ENCODE measurements at regions not wholly inside any gene's neighbourhood (a gene's known extent, or its start where the extent isn't known, plus 50 kb on each side); places are given as distances from the start of the nearest gene placed in this dataset.
"Not testable (repeated sequence)": the region's sequence is repeated elsewhere in the genome, so short reads cannot be mapped to it uniquely, and the experiment has no call there.

DNA sequence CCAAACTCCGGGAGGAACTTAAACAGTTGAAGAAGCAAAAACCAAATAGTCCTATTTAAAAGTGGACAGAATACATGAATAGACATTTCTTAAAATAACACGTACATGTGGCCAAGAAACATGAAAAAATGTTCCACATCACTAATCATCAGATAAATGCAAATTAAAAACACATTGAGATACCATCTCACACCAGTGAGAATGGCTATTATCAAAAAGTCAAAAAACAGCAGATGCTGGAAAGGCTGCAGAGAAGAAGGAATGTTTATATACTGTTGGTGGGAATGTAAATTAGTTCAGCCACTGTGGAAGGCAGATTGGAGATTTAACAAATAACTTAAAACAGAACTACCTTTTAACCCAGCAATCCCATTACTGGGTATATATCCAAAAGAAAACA lies 283.0 kb upstream of the IZUMO3 start:
- DNase-seq: no peak

DNA sequence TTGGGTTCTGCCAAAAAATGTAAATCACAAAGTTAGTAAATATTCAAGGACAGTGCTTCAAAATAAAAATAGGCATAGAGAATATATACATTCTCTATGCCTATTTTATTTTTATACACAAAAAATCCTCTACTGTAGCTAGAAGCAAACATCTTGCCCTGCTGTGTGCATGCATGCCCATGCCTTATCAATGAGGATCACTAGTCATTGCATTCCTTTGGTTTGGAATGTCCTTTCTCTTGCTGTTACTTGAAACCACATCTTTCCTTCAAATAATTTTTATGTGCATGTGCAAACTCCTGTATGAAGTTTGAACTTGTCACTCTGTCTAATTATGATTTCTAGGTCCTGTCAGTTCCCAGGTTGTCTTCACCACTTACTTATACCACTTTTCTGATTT lies 278.9 kb upstream of the IZUMO3 start:
- no peak for DNase-seq

DNA sequence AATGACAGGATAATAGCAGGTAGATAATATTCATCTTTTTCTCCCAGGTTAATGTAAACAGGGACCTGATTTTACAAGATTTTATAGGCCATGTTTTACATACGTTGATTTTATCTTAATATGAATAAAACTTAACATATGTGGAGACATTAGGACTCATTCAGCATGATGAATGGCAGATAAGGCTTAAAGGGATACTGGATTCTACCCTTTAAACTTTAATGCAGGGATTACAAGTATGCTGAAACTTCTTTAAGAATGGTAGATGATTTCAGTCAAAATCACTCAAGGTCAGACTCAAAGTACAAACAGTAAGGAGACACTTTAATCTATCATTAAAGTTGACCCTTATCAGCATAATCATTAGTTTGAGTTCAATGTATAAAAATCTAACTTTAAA lies 274.5 kb upstream of the IZUMO3 start:
- no peak for DNase-seq

DNA sequence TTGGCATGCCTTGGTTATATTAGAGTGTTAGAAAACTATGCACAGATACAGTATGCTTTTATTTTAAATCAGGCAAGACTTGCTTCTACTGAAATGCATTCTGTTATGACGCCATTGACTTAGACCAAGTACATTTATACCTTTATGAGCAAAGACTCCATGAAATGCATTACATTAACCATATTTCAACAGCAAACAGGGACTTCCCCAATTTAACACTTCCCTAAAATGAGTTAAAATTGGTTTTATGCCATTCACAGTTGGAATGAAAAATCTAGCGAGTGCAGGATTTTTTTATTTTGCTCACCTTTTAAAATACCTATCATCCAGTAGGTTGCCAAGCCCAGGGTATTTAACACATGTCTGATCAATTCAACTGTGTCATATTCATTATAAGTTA lies 272.1 kb upstream of the IZUMO3 start:
- no peak for DNase-seq

DNA sequence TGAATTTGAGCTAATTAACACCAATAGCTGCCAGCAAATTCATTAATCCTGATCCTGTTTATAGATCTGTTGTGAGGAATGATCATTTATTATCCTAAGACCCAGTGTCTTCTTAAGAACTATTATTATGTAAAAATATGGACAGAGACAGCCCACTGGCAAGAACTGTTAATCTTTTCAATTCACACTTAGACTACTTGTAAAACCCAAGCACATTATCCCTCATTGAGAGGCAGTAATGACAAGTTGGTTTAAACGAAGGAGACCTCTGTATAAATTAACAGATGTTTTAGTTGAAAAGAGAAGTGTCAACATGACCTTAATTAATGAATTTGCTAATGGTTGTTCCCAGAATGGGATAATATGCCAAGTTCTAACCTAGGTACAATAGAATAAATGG lies 270.3 kb upstream of the IZUMO3 start:
- no peak for DNase-seq

DNA sequence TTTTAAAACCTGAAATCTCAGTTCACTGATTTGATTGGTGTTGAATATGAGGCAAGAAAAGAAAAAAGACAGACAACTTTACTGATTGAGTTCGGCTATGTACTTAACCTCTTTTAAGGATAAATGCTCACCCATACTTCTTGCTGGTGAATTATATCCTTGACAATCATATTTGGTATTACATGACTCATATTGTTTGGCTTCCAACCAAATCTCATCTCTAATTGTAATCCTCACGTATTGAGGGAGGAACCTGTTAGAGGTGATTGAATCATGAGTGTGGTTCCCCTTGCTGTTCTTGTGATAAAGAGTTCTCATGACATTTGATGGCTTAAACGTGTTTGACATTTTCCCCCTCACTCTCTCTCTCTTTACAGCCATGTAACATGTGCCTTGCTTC lies 255.6 kb upstream of the IZUMO3 start:
- DNase-seq: no peak

DNA sequence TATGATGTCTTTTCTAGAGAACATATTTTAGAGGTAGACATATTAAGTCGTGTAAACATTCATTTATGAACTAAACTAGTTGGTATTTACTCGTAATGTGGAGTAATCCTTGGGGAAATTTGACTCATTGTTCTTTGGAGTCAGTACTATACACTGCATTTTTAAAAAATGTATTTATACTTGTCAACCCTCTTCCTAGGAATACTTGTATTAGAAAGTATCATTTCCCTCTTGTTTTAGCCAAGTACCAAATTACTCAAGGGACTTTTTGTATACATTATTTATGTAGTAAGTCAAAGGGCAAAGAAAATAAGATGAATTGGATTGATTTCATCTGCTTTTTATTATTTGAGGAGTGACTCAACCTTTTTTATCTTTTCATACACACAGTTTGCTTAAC lies 248.1 kb upstream of the IZUMO3 start:
- no peak for DNase-seq

DNA sequence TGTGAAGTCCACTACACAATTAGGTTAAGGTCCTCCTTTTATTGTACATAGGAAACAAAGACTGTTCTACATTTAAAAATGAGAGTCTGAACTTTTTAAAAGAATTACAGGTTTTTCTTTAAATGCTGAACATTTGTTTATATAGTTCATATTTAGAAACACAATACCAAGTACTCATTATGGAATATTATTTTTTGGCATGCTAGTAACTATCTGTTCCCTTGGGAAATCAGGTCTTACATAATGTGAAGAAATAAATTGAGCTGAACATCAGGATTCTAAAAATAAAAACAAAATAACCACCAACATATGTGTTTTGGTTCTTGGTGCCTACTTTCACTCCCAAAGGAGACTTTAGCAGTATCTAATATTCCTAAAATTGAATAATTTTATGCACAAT lies 230.5 kb upstream of the IZUMO3 start:
- no peak for DNase-seq

DNA sequence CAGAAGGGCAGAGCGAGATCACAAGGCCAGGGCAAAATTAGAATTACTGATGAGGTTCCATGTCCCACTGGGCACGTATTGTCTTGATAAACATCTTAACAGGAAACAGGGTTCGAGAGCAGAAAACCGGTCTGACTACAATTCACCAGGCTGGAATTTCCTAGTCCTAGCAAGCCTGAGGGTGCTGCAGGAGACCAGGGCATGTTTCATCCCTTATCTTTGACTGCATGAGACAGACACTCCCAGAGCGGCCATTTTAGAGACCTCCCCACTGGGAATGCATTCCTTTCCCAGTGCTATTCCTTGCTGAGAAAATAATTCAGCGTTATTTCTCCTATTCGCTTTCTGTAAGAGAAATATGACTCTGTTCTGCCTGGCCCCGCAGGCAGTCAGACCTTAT lies 228.5 kb upstream of the IZUMO3 start:
- DNase-seq: not testable (repeated sequence)

DNA sequence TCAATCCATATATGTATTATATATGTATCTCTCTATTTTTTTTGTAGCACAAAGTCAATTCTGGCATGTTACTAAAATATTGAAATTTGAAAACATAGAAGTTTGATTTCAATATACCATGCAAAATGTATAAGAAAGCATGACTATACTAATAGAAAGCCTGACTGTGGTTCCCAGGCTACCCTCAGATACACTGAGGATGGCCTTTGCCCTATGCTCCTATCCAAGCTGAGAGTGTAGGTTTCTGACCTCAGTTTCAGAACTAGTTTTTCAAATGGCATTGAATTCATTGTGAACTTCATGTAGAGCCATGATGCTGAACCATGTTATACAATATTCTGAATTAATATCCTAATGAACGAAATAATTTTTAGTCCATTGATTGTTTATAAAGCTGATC lies 220.4 kb upstream of the IZUMO3 start:
- DNase-seq: no peak

DNA sequence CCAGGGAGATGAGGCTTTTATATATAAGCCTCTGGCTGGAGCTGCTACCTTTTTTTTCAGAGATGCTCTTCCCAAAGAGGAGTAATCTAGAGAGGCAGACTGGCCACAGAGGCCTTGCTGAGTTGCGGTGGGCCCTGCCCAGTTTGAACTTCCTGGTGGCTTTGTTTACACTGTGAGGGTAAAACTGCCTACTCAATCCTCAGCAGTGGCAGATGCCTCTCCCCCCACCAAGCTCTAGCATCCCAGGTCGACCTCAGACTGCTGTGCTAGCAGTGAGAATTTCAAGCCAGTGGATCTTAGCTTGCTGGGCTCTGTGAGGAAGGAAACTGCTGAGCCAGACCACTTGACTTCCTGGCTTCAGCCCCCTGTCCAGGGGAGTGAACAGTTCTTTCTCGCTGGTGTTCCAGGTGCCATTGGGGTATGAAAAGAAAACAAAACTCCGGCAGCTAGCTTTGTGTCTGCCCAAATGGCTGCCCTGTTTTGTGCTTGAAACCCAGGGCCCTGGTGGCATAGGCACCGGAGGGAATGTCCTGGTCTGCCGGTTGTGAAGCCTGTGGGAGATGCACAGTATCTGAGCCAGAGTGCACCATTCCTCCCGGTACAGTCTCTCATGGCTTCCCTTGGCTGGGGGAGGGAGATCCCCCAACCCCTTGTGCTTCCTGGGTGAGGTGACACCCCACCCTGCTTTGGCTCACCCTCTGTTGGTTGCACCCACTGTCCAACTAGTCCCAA lies 219.5 kb upstream of the IZUMO3 start:
- no peak for DNase-seq

DNA sequence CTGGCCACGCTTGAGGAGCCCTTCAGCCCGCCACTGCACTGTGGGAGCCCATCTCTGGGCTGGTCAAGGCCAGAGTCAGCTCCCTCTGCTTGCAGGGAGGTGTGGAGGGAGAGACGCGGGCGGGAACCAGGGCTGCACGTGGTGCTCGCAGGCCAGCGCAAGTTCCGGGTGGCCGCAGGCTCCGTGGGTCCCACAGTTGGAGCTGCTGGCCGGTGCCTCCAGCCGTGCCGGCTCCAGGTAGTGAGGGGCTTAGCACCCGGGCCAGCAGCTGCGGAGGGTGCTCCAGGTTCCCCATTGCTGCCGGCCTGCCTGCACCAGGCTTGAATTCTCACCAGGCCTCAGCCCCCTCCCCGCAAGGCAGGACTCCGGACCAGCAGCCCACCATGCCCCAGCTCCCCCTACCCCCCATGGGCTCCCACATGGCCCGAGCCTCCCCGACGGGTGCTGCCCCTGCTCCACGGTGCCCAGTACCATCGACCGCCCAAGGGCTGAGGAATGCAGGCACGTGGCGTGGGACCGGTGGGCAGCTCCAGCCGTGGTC lies 192.8 kb upstream of the IZUMO3 start:
- DNase-seq: no peak

DNA sequence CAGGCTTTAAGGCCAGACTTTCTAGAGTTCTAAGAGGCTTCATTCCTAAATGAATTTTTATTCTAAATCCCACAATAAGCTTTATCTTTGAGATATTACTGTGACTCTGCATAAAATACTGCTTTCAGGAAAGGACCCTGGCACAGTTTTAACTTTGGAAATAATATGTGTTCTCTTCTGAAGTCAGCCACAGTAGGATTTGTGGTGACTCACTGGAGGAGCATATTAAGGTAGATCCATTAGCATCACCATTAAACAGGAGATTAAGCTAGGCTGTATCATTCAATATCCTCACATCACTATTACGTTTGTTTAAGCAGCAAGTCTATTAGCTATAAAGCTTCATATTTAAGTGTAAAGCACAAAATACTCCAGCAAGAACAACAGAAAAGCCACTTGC lies 186.1 kb upstream of the IZUMO3 start:
- DNase-seq: no peak

DNA sequence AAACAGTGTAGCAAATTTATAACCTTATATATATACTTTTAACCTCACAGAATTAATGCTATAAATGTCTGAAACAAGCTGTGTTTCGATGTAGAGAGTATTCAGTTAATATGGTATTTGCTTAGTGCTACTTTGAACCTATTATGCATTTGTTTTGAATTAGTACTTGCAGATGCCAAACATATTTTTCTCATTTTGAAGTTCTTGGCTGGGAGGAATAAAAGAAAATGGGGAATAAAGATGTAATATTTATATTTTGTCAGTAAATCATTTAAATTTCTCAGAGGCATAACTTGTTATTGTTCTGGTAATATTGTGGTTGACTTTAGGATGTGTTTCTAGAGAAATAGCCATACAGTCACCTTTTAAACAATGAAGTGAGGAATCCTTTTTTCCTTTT lies 175.9 kb upstream of the IZUMO3 start:
- no peak for DNase-seq

DNA sequence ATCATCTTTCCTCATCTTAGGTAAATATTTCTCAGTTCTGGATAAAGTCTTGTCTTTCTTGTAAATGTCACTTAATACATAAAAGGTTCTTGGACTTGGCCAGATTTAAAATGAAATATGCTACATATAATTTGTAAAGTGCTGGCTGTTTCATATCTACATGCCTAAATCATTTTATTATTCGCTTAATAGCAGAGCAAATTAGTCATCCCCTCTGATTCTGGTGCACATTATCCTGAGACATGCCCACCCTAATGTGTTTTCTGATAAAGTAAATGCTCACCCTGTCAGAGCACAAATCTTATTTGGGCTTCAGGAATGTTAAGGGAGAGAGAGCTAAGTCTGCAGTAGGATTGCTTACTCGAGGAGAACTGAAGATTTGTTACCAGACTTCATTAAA lies 166.5 kb upstream of the IZUMO3 start:
- no peak for DNase-seq

DNA sequence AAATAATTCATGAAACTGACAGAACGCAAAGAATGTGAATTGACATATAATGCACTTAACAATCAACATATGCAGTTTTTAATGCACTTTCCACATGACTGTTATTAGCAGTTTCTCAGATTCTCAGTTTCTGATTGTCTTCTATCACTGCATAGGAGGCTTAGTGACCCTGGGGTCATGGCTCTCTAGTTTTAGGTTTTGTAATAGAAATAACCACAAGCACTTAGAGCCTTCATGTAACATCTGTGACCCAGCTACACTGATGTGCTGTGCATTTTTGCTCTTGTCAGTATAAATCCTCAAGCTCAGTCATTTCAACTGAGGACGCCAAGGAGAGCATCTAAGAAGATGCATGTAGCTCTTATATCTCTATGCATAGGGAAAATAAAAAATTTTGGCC lies 163.1 kb upstream of the IZUMO3 start:
- DNase-seq: no peak

DNA sequence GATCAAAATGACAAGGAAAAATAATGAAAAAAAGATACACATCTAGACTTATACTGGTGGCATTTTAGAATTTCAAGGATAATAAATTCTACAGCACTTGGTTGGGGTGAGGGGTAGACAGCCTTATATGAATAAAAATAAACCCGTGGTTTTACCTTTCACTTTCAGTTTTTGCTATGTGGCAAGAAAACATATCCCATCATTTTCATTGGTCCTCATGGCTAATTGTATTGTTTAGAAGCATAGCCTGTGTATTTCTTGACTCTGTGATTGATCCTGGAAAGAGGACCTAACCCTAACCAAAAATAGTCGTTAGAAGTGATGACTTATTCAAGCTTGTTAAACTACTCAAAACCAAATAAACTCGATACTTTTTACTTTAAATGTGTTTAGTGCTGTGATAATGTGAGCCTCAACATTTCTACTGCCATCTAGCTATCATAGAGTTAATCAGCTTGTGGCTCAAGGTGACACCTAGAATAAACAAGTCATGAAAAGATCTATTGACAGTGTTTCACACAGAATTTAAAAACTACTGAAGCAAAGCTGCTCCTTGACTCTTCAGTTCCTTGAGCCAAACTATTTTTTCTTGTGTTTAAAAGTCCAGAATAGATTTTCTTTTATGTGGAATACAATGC lies 153.3 kb upstream of the IZUMO3 start:
- no peak for DNase-seq

DNA sequence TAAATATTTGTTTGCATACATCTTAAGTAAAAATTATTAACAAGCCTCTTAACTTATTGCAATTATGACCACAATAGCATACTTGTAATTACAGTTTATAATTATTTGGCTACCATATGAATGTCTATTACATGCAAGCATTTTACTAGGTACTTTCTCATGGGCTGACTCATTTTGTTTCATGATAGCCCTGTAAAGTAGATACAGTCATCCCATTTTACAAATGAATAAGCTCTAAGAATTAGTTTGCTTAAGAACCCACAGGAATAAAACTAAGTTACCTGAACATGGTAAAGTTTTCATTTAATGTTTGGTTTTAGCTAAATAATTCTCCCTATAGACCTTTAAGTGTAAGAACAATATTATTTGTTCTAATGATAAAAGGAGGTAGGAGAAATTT lies 126.6 kb upstream of the IZUMO3 start:
- no peak for DNase-seq

DNA sequence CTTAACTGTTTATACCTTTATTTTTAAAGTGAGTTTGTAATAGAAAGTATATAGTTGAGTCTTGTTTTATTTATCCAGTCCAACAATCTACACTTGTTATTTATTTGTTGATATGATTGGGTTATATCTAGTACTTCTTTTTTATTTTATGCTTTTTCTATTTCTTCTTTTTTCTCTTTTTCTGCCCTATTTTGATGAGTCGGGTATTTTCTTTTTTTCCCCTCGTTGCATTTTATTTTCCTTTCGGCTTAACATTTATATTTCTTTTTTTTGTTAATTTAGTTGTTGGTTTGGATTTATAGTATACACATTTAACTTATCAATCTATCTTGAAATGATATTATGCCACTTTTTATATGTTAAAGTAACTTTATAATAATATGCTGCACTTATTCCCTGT lies 111.7 kb upstream of the IZUMO3 start:
- DNase-seq: no peak

DNA sequence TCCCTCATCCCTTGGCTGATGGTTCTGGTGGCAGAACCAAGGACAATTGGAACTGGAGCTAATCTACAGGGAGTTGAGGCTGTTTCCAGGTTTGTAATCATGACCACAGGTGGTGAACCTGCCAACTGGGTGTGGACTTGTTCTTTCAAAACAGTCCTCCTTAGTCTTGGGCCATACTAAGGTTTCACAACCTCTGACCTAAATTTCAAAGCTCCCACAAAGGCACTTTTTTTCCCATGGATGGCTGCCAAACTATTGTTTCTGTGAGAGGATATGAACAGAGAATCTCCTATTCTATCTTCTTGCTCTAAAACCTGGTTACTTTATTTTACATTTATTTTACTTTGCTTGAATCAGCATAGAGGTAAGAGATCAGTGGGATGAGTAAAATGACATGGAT lies 106.5 kb upstream of the IZUMO3 start:
- DNase-seq: no peak

DNA sequence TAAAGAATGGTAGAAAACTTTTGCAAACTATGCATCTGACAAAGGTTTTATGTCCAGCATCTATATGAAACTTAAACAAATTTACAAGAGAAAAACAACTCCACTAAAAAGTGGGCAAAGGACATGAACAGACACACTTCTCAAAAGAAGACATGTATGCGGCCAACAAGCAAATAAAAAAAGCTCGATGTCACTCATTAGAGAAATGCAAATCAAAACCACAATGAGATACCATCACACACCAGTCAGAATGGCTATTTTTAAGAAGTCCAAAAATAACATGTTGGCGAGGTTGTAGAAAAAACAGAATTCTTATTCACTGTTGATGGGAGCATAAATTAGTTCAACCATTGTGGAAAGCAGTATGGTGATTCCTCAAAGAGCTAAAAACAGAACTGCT lies 83.1 kb upstream of the IZUMO3 start:
- not testable (repeated sequence) for DNase-seq

DNA sequence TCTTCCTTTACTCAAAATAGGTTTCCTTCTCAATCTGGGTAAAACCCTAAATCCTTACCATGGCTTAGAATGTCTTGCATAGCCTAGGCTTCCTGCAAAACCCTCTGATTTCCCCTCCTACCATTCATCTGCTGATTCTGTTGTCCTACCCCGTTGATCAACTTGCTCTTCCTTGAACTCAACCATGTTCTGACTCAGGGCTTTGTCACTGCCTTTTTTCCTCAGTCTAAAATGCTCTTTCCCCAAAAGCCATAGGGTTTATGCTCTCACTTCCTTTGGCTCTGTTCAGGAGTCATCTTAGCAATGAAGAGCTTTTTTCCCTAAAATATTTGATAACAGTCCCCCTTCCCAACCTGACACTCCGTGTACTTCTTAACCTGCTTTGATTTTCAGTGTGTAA lies 79.4 kb upstream of the IZUMO3 start:
- DNase-seq: no peak

DNA sequence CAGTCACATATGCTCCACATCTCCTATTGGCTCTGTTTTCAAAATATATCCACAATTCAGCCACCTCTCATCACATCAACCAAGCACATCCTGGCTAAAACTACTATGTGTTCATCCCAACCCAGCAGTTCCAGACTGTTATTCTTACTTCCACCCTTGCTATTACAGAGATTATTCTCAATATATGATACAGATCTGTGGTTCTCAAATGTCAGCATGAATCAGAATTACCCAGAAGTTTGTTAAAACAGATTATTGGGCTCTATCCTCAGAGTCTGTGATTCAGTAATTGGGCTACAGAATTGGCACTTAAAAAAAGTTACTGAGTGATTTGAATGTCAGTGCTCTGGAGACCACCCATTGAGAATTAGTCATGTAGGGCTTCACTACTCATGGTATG lies 78.8 kb upstream of the IZUMO3 start:
- DNase-seq: no peak

DNA sequence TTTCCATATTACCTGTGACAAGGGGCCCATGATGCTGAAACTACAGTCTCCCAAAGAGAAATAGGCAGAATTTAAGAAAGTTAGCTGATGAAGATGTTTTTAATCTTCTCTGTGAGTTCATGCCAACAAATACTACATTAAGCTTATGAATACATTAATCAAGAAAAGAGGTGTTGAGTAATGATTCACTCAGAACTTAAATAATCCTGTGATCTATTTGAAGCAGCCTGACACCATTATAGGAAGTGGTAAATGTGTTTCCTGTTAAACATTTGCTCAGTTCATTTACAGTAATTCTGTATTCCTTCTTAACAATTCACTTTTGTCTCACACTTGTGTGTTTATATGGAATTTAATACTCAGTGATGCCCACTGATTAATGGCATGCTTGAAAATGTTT lies 75.0 kb upstream of the IZUMO3 start:
- no peak for DNase-seq

DNA sequence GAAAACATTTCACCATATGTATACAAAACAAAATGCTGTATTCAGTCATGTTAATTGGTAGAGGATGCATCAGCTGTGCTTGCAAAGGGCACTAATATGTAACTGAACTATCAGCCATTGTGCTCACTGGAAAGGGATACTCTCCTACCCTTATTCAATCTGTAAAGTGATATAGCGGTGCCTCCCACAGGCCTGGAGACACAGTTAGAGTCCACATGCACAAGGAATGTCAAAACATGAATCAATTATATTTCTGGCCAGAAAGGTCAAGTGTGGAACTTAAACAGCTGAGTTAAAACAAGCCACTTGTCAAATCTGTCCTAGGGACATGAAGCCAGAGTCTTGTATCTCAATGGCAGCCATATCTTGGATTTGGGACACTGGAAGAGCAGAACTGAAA lies 71.2 kb upstream of the IZUMO3 start:
- DNase-seq: no peak
